ENCODE measurements at regions not wholly inside any gene's neighbourhood (a gene's known extent, or its start where the extent isn't known, plus 50 kb on each side); places are given as distances from the start of the nearest gene placed in this dataset.

DNA sequence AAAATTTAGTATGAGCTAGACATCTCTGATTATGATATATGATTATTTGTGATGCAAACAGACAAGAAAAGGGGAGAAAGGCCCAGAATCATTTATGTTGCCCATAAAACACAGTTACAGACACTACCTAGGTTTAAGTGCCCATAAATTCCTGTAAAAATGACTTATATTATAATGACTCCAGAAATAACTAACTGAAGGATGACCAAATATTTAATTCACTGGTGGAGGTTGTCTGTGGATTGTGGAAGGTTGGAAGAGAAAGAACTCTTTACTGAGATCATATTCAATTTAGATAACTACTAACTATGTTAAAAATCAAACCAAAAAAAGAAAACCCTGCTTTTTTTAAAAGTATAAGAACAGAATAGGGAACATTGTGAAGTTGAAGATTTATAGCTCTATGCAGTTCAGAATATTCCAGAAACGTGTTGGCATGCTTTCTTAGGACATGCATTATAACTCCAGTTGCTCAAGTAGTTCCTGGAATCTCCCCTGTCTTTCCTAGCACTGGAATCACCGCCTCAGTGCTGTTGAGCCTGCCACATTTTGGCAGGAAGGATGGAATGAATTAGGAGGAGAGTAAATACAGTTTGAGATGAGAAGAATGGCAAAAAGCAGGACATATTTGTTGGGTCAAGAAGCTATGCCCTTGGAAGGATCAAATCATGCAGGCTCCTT, 72.0 kb upstream of the PAPPA start:
- H3K4me2 ChIP-seq (ENCODE audit: low read depth, low read length, poor library complexity, severe bottlenecking), result no peak overlapping the region
- no peak overlapping the region for H3K27ac ChIP-seq (ENCODE audit: low read length)
- no peak overlapping the region for H3K9ac ChIP-seq (ENCODE audit: low read length)
- H3K9me3 ChIP-seq (ENCODE audit: low read length), result no peaks in the 10 kb centered on the region
- H3K36me3 ChIP-seq (ENCODE audit: insufficient read depth, low read length), result no peaks in the 10 kb centered on the region
- H3K4me1 ChIP-seq (ENCODE audit: low read length), result no peaks in the 10 kb centered on the region
- no peaks in the 10 kb centered on the region for H3K79me2 ChIP-seq (ENCODE audit: low read length)
- H3K27me3 ChIP-seq (ENCODE audit: low read length), result no peaks in the 10 kb centered on the region
- H3K9me2 ChIP-seq (replicated peaks; ENCODE audit: insufficient read depth, low read length), result no peaks in the 10 kb centered on the region
- H2AFZ ChIP-seq (ENCODE audit: low read length), result no peak overlapping the region
- no peak for DNase-seq
- no peak overlapping the region for H3K4me3 ChIP-seq (ENCODE audit: low read length)
- H4K20me1 ChIP-seq (ENCODE audit: insufficient read depth, low read depth, low read length), result no peaks in the 10 kb centered on the region

GRCh38 chr9:116083837-116084236, 69.8 kb upstream of the PAPPA start:
- Histone ChIP-seq H3K9ac (ENCODE audit: low read length) (no peak overlapping the region), H3K4me1 (ENCODE audit: low read length) (no peaks in the 10 kb centered on the region), H3K79me2 (ENCODE audit: low read length) (no peaks in the 10 kb centered on the region), H3K27me3 (ENCODE audit: low read length) (no peaks in the 10 kb centered on the region), H3K9me2 (replicated peaks; ENCODE audit: insufficient read depth, low read length) (no peaks in the 10 kb centered on the region), H3K9me3 (ENCODE audit: low read length) (no peaks in the 10 kb centered on the region), H3K27ac (ENCODE audit: low read length) (no peak overlapping the region), H4K20me1 (ENCODE audit: insufficient read depth, low read depth, low read length) (no peaks in the 10 kb centered on the region), H3K4me2 (ENCODE audit: low read depth, low read length, poor library complexity, severe bottlenecking) (no peak overlapping the region), H3K36me3 (ENCODE audit: insufficient read depth, low read length) (no peaks in the 10 kb centered on the region), H3K4me3 (ENCODE audit: low read length) (no peak overlapping the region), H2AFZ (ENCODE audit: low read length) (no peak overlapping the region)
- DNase-seq, result no peak

DNA sequence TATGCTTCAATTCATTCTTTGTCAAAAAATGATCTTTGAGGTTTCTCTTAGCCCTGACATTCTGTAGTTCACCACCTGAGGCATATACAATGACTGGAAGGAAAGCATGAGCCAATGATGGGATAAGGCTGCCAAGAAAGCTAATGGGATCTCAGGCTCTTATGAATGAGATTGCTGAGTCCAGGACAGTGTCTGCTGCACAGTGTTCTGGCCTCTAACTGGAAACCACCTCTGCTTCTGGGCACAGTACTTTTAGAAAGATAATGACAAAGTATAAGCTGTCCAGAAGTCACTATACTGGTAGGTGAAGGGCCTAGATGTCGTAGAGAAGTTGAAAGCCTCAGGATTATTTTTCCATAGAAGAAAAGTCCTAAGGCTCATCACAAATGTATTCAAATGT, 69.1 kb upstream of the PAPPA start:
- H3K36me3 ChIP-seq (ENCODE audit: insufficient read depth, low read length), result no peaks in the 10 kb centered on the region
- H3K27ac ChIP-seq (ENCODE audit: low read length), result no peak overlapping the region
- H3K4me2 ChIP-seq (ENCODE audit: low read depth, low read length, poor library complexity, severe bottlenecking), result no peak overlapping the region
- H3K9ac ChIP-seq (ENCODE audit: low read length), result no peak overlapping the region
- H3K9me2 ChIP-seq (replicated peaks; ENCODE audit: insufficient read depth, low read length), result no peaks in the 10 kb centered on the region
- no peaks in the 10 kb centered on the region for H3K79me2 ChIP-seq (ENCODE audit: low read length)
- no peaks in the 10 kb centered on the region for H3K4me1 ChIP-seq (ENCODE audit: low read length)
- H3K9me3 ChIP-seq (ENCODE audit: low read length), result no peaks in the 10 kb centered on the region
- no peak for DNase-seq
- no peak overlapping the region for H2AFZ ChIP-seq (ENCODE audit: low read length)
- H3K27me3 ChIP-seq (ENCODE audit: low read length), result no peaks in the 10 kb centered on the region
- H4K20me1 ChIP-seq (ENCODE audit: insufficient read depth, low read depth, low read length), result no peaks in the 10 kb centered on the region
- H3K4me3 ChIP-seq (ENCODE audit: low read length), result no peak overlapping the region

GRCh38 chr9:116087246-116087645, 66.3 kb upstream of the PAPPA start:
- H3K79me2 ChIP-seq (ENCODE audit: low read length), result no peaks in the 10 kb centered on the region
- H3K4me2 ChIP-seq (ENCODE audit: low read depth, low read length, poor library complexity, severe bottlenecking), result no peak overlapping the region
- H3K4me3 ChIP-seq (ENCODE audit: low read length), result no peak overlapping the region
- no peaks in the 10 kb centered on the region for H3K9me2 ChIP-seq (replicated peaks; ENCODE audit: insufficient read depth, low read length)
- no peak for DNase-seq
- no peak overlapping the region for H3K9ac ChIP-seq (ENCODE audit: low read length)
- H3K9me3 ChIP-seq (ENCODE audit: low read length), result no peaks in the 10 kb centered on the region
- H3K27me3 ChIP-seq (ENCODE audit: low read length), result no peaks in the 10 kb centered on the region
- H4K20me1 ChIP-seq (ENCODE audit: insufficient read depth, low read depth, low read length), result no peaks in the 10 kb centered on the region
- H3K27ac ChIP-seq (ENCODE audit: low read length), result no peak overlapping the region
- no peak overlapping the region for H2AFZ ChIP-seq (ENCODE audit: low read length)
- H3K36me3 ChIP-seq (ENCODE audit: insufficient read depth, low read length), result no peaks in the 10 kb centered on the region
- no peaks in the 10 kb centered on the region for H3K4me1 ChIP-seq (ENCODE audit: low read length)

DNA sequence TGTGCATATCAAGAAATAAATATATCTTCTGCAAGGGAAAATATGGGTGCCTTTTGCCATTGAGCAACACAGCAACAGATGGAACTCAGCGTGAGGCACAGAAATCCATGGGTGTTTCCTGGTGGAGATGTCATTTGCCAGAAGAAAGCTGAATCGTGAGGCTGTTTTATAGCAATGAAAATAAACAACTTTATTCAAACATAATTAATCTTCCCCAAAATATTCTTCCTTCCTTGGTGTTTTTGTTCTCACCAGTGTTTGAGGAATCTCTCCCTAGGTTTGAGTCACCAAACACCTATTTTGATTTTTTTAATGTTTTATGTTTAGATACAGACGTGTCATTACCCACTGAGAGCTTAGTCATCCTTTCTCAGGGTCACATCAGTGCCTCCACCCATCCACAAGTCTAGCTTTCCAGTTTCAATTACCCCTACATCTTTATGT, 65.8 kb upstream of the PAPPA start:
- no peaks in the 10 kb centered on the region for H4K20me1 ChIP-seq (ENCODE audit: insufficient read depth, low read depth, low read length)
- no peak overlapping the region for H3K4me3 ChIP-seq (ENCODE audit: low read length)
- H3K9me3 ChIP-seq (ENCODE audit: low read length), result no peaks in the 10 kb centered on the region
- no peaks in the 10 kb centered on the region for H3K79me2 ChIP-seq (ENCODE audit: low read length)
- no peaks in the 10 kb centered on the region for H3K36me3 ChIP-seq (ENCODE audit: insufficient read depth, low read length)
- no peak for DNase-seq
- no peak overlapping the region for H3K27ac ChIP-seq (ENCODE audit: low read length)
- no peaks in the 10 kb centered on the region for H3K4me1 ChIP-seq (ENCODE audit: low read length)
- H3K27me3 ChIP-seq (ENCODE audit: low read length), result no peaks in the 10 kb centered on the region
- no peak overlapping the region for H3K9ac ChIP-seq (ENCODE audit: low read length)
- H3K9me2 ChIP-seq (replicated peaks; ENCODE audit: insufficient read depth, low read length), result no peaks in the 10 kb centered on the region
- H3K4me2 ChIP-seq (ENCODE audit: low read depth, low read length, poor library complexity, severe bottlenecking), result no peak overlapping the region
- no peak overlapping the region for H2AFZ ChIP-seq (ENCODE audit: low read length)

- no peaks in the 10 kb centered on the region for H3K9me3 ChIP-seq (ENCODE audit: low read length)
- H3K79me2 ChIP-seq (ENCODE audit: low read length), result no peaks in the 10 kb centered on the region
- DNase-seq, result no peak
- no peak overlapping the region for H3K27ac ChIP-seq (ENCODE audit: low read length)
- no peaks in the 10 kb centered on the region for H3K4me1 ChIP-seq (ENCODE audit: low read length)
- no peak overlapping the region for H3K4me2 ChIP-seq (ENCODE audit: low read depth, low read length, poor library complexity, severe bottlenecking)
- no peak overlapping the region for H2AFZ ChIP-seq (ENCODE audit: low read length)
- H4K20me1 ChIP-seq (ENCODE audit: insufficient read depth, low read depth, low read length), result no peaks in the 10 kb centered on the region
- no peaks in the 10 kb centered on the region for H3K9me2 ChIP-seq (replicated peaks; ENCODE audit: insufficient read depth, low read length)
- H3K9ac ChIP-seq (ENCODE audit: low read length), result no peak overlapping the region
- no peaks in the 10 kb centered on the region for H3K27me3 ChIP-seq (ENCODE audit: low read length)
- no peak overlapping the region for H3K4me3 ChIP-seq (ENCODE audit: low read length)
- H3K36me3 ChIP-seq (ENCODE audit: insufficient read depth, low read length), result no peaks in the 10 kb centered on the region
Observed at GRCh38 chr9:116088396-116088795, 65.2 kb upstream of the PAPPA start.

DNA sequence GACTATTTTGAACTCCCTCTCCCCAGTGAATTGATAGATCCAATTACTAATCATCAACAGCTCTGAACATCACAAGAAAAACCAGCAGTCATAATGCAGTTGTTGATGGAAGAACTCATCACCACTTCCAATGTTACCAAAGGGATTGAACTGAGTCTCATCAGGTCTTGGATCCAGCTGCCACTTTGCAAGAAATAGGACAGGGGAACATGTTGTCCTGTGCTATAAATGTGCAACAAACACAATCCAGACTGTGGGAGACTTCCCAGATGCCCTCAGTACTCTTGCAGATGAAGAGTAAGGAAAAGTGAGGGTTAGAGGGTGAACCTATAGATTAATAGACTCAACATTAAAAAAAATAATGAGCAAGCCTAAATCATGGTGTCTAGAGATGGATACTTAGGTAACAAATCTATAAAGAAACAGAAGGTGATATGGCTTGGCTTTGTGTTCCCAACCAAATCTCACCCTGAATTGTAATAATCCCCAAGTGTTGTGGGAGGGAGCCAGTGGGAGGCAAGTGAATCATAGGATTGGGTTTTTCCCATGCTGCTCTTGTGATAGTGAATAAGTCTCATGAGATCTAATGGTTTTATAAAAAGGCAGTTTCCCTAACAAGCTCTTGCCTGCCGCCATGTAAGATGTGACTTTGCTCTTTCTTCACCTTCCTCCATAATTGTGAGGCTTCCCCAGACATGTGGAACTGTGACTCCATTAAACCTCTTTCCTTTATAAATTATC, 63.4 kb upstream of the PAPPA start:
- Histone ChIP-seq H3K9me3 (ENCODE audit: low read length) (no peaks in the 10 kb centered on the region), H3K4me2 (ENCODE audit: low read depth, low read length, poor library complexity, severe bottlenecking) (no peak overlapping the region), H3K27ac (ENCODE audit: low read length) (no peak overlapping the region), H3K4me3 (ENCODE audit: low read length) (no peak overlapping the region), H3K36me3 (ENCODE audit: insufficient read depth, low read length) (no peaks in the 10 kb centered on the region), H3K4me1 (ENCODE audit: low read length) (no peaks in the 10 kb centered on the region), H3K79me2 (ENCODE audit: low read length) (no peaks in the 10 kb centered on the region), H4K20me1 (ENCODE audit: insufficient read depth, low read depth, low read length) (no peaks in the 10 kb centered on the region), H3K9ac (ENCODE audit: low read length) (no peak overlapping the region), H3K9me2 (replicated peaks; ENCODE audit: insufficient read depth, low read length) (no peaks in the 10 kb centered on the region), H3K27me3 (ENCODE audit: low read length) (no peaks in the 10 kb centered on the region), H2AFZ (ENCODE audit: low read length) (no peak overlapping the region)
- no peak for DNase-seq

DNA sequence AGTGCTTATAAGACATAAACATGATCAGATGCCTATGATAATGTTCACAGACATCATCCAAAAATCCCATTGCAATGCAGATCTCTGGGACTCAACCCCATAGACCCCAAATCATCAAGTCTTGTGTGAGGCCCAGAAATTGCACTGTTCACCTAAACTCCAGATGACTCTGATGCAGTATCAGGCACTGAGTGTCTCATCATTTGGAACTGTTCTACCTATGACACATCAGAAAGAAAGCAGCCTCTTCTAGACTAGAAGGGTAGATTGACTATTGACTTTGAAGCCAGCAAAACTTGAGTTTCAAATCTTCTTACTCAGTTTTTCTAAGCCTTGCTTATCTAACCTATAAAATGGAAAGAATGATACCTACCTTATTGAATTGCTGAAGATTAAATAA, 58.7 kb upstream of the PAPPA start:
- Histone ChIP-seq H3K9me2 (replicated peaks; ENCODE audit: insufficient read depth, low read length) (no peaks in the 10 kb centered on the region), H3K27me3 (ENCODE audit: low read length) (no peaks in the 10 kb centered on the region), H3K4me3 (ENCODE audit: low read length) (no peak overlapping the region), H4K20me1 (ENCODE audit: insufficient read depth, low read depth, low read length) (no peaks in the 10 kb centered on the region), H3K27ac (ENCODE audit: low read length) (no peak overlapping the region), H3K79me2 (ENCODE audit: low read length) (no peaks in the 10 kb centered on the region), H3K9ac (ENCODE audit: low read length) (no peak overlapping the region), H3K36me3 (ENCODE audit: insufficient read depth, low read length) (no peaks in the 10 kb centered on the region), H3K4me1 (ENCODE audit: low read length) (no peaks in the 10 kb centered on the region), H3K9me3 (ENCODE audit: low read length) (no peaks in the 10 kb centered on the region), H3K4me2 (ENCODE audit: low read depth, low read length, poor library complexity, severe bottlenecking) (no peak overlapping the region), H2AFZ (ENCODE audit: low read length) (no peak overlapping the region)
- no peak for DNase-seq

Data from Karpas-422 (cell line).